ENCODE measurements at regions not wholly inside any gene's neighbourhood (a gene's known extent, or its start where the extent isn't known, plus 50 kb on each side); places are given as distances from the start of the nearest gene placed in this dataset.

GRCh38 chr1:55542901-55543504, 327.8 kb upstream of the USP24 start:
- Histone ChIP-seq H2BK120ac (replicated peaks; ENCODE audit: low read depth, low read length) (no peak overlapping the region), H3K27ac (ENCODE audit: low read depth, low read length) (no peak overlapping the region), H2AK5ac (ENCODE audit: low read depth, low read length) (no peak overlapping the region), H3K23ac (ENCODE audit: insufficient read length) (no peak overlapping the region), H3K4me2 (ENCODE audit: insufficient read depth in 1 of 2, low read depth in 2 of 2, low read length in 2 of 2) (no peak overlapping the region), H2BK12ac (ENCODE audit: low read depth, low read length) (no peak overlapping the region), H2BK20ac (ENCODE audit: low read length) (no peak overlapping the region), H3K27me3 (replicated peaks in 1 of 4; ENCODE audit: control insufficient read depth in 3 of 4, extremely low read depth in 1 of 4, insufficient read depth in 3 of 4, low read length in 3 of 4) (peaks cover 0 to 1% (median 0%) of the 10 kb centered on the region in 4 experiments; a peak in 1 of 7 replicates), H3K36me3 (ENCODE audit: control insufficient read depth in 2 of 4, insufficient read depth in 4 of 4, low read length in 3 of 4) (no peaks in the 10 kb centered on the region), H4K5ac (ENCODE audit: insufficient read length, low read depth, low read length) (no peak overlapping the region), H3K9ac (replicated peaks in 1 of 4; ENCODE audit: extremely low read depth in 1 of 4, low read depth in 3 of 4, low read length in 3 of 4) (no peak overlapping the region), H2BK5ac (ENCODE audit: low read depth, low read length) (no peak overlapping the region), H3K18ac (ENCODE audit: extremely low read depth, low read length) (no peak overlapping the region), H4K91ac (replicated peaks; ENCODE audit: insufficient read length, low read length) (no peak overlapping the region), H3K9me3 (ENCODE audit: insufficient read depth in 2 of 2, low read depth in 1 of 2, low read length in 1 of 2) (no peaks in the 10 kb centered on the region), H4K20me1 (replicated peaks in 1 of 2; ENCODE audit: control insufficient read depth in 1 of 2, insufficient read depth in 2 of 2, low read length in 2 of 2) (no peaks in the 10 kb centered on the region), H3K4ac (replicated peaks; ENCODE audit: insufficient read length, low read depth, low read length) (no peak overlapping the region), H3K14ac (ENCODE audit: insufficient read length) (no peak overlapping the region), H3K56ac (replicated peaks; ENCODE audit: insufficient read length, low read depth, low read length) (no peak overlapping the region), H4K8ac (ENCODE audit: extremely low read depth, insufficient read depth, low read length) (no peak overlapping the region), H2AFZ (ENCODE audit: low read length) (no peak overlapping the region), H3K79me1 (ENCODE audit: low read depth, low read length) (no peaks in the 10 kb centered on the region), H3K23me2 (ENCODE audit: low read depth, low read length) (no peaks in the 10 kb centered on the region; the same call in 1 of the 2 replicates), H3K4me3 (ENCODE audit: extremely low read depth in 1 of 4, insufficient read depth in 2 of 4, low read depth in 3 of 4, low read length in 4 of 4) (no peak overlapping the region), H3K79me2 (ENCODE audit: control insufficient read depth in 1 of 2, insufficient read depth in 2 of 2, low read length in 2 of 2) (no peaks in the 10 kb centered on the region), H3K4me1 (replicated peaks in 1 of 4; ENCODE audit: control insufficient read depth in 3 of 4, insufficient read depth in 4 of 4, low read length in 3 of 4) (no peaks in the 10 kb centered on the region), H2BK15ac (ENCODE audit: low read length) (no peak overlapping the region)
- POLR2A ChIA-PET (ENCODE audit: partially characterized antibody): no interaction called here
- TF ChIP-seq FOSL1 (IDR thresholded peaks at IDR 0.05; ENCODE audit: insufficient read depth, low read depth, low read length): no peak
- TF ChIP-seq HDAC2 (IDR thresholded peaks at IDR 0.05; ENCODE audit: borderline replicate concordance in 1 of 2, low read depth in 2 of 2, low read length in 2 of 2): no peak
- TF ChIP-seq JUN (IDR thresholded peaks at IDR 0.05; ENCODE audit: low read depth, low read length): no peak
- TF ChIP-seq TEAD4 (IDR thresholded peaks at IDR 0.05; ENCODE audit: low read depth, low read length): no peak
- no peak for TF ChIP-seq SP4 (IDR thresholded peaks at IDR 0.05; ENCODE audit: low read length)
- no peak for TF ChIP-seq SP2 (IDR thresholded peaks at IDR 0.05; ENCODE audit: low read length)
- TF ChIP-seq CBX8 (IDR thresholded peaks at IDR 0.05; ENCODE audit: borderline replicate concordance, low read depth, low read length): no peak
- no peak for TF ChIP-seq RNF2 (IDR thresholded peaks at IDR 0.05; ENCODE audit: borderline replicate concordance, low read depth, low read length, missing control alignments, poor library complexity, severe bottlenecking)
- no peak for TF ChIP-seq CBX5 (IDR thresholded peaks at IDR 0.05; ENCODE audit: low read depth, low read length)
- TF ChIP-seq MAFK (IDR thresholded peaks at IDR 0.05; ENCODE audit: low read depth, low read length): no peak
- no peak for TF ChIP-seq NANOG (IDR thresholded peaks at IDR 0.05; ENCODE audit: insufficient read depth, low read depth, low read length, poor library complexity, severe bottlenecking)
- TF ChIP-seq SIRT6 (IDR thresholded peaks at IDR 0.05; ENCODE audit: low read length): no peak
- TF ChIP-seq KDM4A (IDR thresholded peaks at IDR 0.05; ENCODE audit: low read depth, low read length, severe bottlenecking): no peak
- no peak for TF ChIP-seq CTBP2 (IDR thresholded peaks at IDR 0.05; ENCODE audit: borderline replicate concordance, insufficient read depth, insufficient read length, low read length)
- no peak for DNase-seq (ENCODE audit: low read depth in 1 of 2, low spot score in 2 of 2)
- CTCF ChIA-PET (ENCODE audit: partially characterized antibody): interaction anchor here (0.7 to 1.3 kb wide), 3 partner anchors 91 to 206 kb away, joined by 3 read pairs; no protein-coding TSS in a partner anchor
- FAIRE-seq: no peak
